ENCODE measurements at regions not wholly inside any gene's neighbourhood (a gene's known extent, or its start where the extent isn't known, plus 50 kb on each side); places are given as distances from the start of the nearest gene placed in this dataset.

DNA sequence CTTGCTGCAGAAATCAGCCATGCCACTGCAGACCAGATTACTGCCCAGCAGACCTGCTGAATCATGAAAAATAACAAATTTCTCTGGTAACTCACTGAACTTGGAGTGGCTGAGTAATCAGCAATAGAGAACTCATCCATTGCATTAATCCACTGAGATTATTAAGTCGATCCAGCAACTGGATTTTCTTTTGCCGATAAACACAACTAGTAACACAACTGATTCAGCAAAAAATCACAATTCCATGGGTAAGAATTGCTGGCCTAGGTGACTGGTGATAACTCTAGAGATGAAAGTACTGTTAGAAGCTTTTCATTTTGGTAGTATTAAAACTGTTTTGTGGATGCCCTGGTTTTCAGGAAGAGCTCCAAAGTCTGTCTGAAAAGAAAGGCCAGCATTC lies 214.5 kb downstream of the ETV1 start:
- TF ChIP-seq, protein P1, sequence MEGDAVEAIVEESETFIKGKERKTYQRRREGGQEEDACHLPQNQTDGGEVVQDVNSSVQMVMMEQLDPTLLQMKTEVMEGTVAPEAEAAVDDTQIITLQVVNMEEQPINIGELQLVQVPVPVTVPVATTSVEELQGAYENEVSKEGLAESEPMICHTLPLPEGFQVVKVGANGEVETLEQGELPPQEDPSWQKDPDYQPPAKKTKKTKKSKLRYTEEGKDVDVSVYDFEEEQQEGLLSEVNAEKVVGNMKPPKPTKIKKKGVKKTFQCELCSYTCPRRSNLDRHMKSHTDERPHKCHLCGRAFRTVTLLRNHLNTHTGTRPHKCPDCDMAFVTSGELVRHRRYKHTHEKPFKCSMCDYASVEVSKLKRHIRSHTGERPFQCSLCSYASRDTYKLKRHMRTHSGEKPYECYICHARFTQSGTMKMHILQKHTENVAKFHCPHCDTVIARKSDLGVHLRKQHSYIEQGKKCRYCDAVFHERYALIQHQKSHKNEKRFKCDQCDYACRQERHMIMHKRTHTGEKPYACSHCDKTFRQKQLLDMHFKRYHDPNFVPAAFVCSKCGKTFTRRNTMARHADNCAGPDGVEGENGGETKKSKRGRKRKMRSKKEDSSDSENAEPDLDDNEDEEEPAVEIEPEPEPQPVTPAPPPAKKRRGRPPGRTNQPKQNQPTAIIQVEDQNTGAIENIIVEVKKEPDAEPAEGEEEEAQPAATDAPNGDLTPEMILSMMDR (conservative IDR thresholded peaks at IDR 0.05 in 1 of 2, IDR thresholded peaks at IDR 0.05 in 1 of 2; ENCODE audit: extremely low read depth in 1 of 2, insufficient read depth in 1 of 2, low read depth in 1 of 2, low read length in 2 of 2), result no peak
- TF ChIP-seq EZH2 (IDR thresholded peaks at IDR 0.05; ENCODE audit: borderline replicate concordance, low read length), result no peak
